ENCODE measurements at regions not wholly inside any gene's neighbourhood (a gene's known extent, or its start where the extent isn't known, plus 50 kb on each side); places are given as distances from the start of the nearest gene placed in this dataset.
"Not testable (repeated sequence)": the region's sequence is repeated elsewhere in the genome, so short reads cannot be mapped to it uniquely, and the experiment has no call there.

DNA sequence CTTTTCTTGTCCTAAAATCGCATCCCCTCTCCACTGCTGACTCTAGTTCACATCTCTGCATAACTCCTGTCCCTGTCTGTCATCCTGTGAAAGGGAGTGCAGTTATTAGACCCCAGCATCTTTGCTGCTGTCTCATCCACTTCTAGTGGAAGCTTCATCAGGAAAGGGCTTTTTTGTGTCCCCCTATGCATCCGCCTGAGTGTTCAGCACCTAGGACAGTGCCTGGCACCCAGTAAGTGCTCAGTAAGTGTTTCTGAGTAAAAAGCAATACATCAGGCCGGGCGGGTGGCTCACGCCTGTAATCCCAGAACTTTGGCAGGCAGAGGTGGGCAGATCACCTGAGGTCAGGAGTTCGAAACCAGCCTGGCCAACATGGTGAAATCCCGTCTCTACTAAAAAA lies 211.8 kb upstream of the FOXK1 start:
- DNase-seq = no peak
- no peaks in the 10 kb centered on the region for H3K36me3 ChIP-seq
- H3K27me3 ChIP-seq (ENCODE audit: low read depth) = no peaks in the 10 kb centered on the region
- H3K9me3 ChIP-seq = no peaks in the 10 kb centered on the region
- TF ChIP-seq, protein P1, sequence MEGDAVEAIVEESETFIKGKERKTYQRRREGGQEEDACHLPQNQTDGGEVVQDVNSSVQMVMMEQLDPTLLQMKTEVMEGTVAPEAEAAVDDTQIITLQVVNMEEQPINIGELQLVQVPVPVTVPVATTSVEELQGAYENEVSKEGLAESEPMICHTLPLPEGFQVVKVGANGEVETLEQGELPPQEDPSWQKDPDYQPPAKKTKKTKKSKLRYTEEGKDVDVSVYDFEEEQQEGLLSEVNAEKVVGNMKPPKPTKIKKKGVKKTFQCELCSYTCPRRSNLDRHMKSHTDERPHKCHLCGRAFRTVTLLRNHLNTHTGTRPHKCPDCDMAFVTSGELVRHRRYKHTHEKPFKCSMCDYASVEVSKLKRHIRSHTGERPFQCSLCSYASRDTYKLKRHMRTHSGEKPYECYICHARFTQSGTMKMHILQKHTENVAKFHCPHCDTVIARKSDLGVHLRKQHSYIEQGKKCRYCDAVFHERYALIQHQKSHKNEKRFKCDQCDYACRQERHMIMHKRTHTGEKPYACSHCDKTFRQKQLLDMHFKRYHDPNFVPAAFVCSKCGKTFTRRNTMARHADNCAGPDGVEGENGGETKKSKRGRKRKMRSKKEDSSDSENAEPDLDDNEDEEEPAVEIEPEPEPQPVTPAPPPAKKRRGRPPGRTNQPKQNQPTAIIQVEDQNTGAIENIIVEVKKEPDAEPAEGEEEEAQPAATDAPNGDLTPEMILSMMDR (IDR thresholded peaks at IDR 0.05) = no peak
- H3K4me1 ChIP-seq = no peaks in the 10 kb centered on the region
- intact Hi-C loops (cut with DNase I) = no loop called here
- ATAC-seq = no peak
- H3K4me3 ChIP-seq = no peak overlapping the region
- no peak overlapping the region for H3K27ac ChIP-seq

DNA sequence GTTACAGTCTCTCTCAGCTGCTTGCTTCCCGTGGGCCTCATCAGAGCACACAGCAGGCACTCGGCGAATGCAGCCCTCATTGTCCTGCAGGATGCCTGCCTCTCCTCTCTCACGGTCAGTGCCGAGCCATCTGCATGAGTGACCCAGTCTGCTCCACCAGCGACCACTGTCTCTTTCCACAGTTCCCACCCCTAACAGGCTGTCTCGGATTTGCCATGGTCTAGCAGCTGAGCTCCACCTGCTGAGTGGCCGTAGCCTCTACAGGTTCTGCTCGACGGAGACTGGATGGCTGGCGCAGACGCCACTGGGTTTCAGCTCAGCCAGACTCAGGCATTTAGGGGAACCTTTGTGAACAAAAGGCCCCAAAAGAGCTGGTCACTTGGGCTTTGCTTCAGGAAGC lies 209.4 kb upstream of the FOXK1 start:
- Histone ChIP-seq H3K36me3 (no peaks in the 10 kb centered on the region), H3K27ac (no peak overlapping the region), H3K4me3 (no peak overlapping the region), H3K4me1 (no peaks in the 10 kb centered on the region), H3K9me3 (no peaks in the 10 kb centered on the region), H3K27me3 (ENCODE audit: low read depth) (no peaks in the 10 kb centered on the region)
- TF ChIP-seq, protein P1 (IDR thresholded peaks at IDR 0.05) = no peak
- intact Hi-C loops (cut with DNase I) = no loop called here
- DNase-seq (no peak), ATAC-seq (no peak)

DNA sequence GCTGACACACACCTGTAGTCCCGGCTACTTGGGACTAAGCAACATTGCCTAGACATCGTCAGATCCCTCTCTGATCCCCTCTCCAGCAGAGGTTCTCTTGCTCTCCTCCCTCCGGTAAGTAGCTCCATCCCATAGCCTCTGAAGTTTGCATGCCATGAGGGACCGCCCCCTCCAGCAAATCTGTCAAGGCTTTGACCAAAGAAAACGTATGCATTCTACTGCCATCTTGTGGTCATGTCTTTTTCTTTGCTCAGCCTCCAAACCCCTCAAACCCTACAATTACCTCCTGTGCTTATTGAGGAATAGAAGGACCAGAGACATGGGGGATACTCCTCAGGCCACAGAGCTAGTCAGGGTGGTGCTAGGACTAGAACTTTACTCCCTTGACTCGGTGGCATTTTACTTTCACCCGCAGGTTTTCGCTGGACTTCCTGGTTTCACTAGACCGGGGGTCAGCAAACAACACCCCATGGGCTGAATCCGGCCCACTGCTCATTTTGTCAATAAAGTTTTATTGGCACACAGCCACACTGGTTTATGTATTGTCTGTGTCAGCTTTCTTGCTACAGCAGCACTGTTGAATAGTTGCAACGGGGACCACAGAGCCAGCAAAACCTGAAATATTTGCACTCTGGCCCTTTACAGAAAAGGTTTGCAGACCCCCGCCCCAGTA lies 202.6 kb upstream of the FOXK1 start:
- DNase-seq = no peak
- TF ChIP-seq, protein P1 (IDR thresholded peaks at IDR 0.05) = peak; percentile 38
- intact Hi-C loops (cut with DNase I) = no loop called here

DNA sequence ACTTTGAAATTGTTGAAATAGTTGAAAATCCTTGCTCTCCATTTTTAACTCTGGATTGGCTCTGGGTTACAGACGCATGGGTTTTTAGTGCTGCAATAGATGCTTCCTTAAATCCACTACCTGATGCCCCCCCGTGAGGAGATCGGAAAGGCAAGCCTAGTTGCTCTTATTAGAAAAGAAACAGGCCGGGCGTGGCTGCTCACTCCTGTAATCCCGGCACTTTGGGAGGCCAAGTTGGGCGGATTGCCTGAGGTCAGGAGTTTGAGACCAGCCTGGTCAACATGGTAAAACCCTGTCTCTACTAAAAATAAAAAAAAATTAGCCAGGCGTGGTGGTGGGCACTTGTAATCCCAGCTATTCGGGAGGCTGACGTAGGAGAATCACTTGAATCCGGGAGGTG lies 202.0 kb upstream of the FOXK1 start:
- H3K36me3 ChIP-seq; H3K27me3 ChIP-seq (ENCODE audit: low read depth); intact Hi-C loops (cut with DNase I); ATAC-seq; H3K4me3 ChIP-seq; H3K9me3 ChIP-seq; DNase-seq; H3K27ac ChIP-seq; H3K4me1 ChIP-seq: not testable (repeated sequence)

More for the DNA sequence above, 202.6 kb upstream of the FOXK1 start:
- Histone ChIP-seq H3K36me3 (no peaks in the 10 kb centered on the region), H3K9me3 (peaks cover 7% of the 10 kb centered on the region), H3K4me1 (no peaks in the 10 kb centered on the region), H3K27ac (no peak overlapping the region), H3K4me3 (no peak overlapping the region), H3K27me3 (ENCODE audit: low read depth) (no peaks in the 10 kb centered on the region)
- ATAC-seq = peak; percentile 21 to 48

DNA sequence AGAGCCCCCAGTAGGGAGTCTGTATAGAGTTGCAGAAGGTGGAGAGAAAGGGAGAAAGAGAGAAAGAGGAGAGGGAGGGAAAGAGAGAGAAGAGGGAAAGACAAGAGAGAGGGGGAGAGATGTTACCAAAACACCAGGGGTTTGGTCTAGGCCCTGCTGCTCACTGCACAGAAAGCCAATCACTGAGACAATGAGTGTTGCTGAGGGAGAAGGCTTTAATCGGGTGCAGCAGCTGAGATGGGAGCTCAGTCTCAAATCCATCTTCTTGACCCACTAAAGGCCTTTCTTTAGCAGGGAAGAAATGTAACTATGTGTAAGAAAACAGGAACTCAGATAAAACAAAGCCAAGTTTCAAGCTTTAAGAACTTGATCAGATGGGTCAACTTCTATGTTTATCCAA lies 198.2 kb upstream of the FOXK1 start:
- TF ChIP-seq, protein P1 (IDR thresholded peaks at IDR 0.05) = no peak
- no peak for DNase-seq
- Histone ChIP-seq H3K27ac (no peak overlapping the region), H3K27me3 (ENCODE audit: low read depth) (no peaks in the 10 kb centered on the region), H3K9me3 (peaks cover 7% of the 10 kb centered on the region), H3K4me1 (no peaks in the 10 kb centered on the region), H3K4me3 (no peak overlapping the region), H3K36me3 (no peaks in the 10 kb centered on the region)
- ATAC-seq = no peak
- intact Hi-C loops (cut with DNase I) = no loop called here

DNA sequence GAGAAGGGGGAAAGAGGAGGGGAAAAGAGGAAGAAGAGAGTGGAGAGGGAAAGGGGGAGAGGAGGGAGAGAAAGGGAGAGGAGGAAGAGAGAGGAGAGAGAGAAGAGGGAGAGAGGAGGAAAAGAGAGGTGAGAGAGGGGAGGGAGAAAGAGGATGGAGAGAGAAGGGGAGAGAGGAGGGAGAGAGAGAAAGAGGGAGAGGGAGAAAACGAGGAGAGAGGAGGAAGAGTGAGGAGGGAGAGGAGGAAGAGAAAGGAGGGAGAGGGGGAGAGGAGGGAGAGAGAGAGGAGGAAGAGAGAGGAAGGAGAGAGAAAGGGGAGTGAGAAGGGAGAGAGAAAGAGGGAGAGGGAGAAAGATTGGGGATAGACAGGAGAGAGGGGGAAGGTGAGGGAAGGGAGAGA lies 197.6 kb upstream of the FOXK1 start:
- no peaks in the 10 kb centered on the region for H3K4me1 ChIP-seq
- no peak overlapping the region for H3K27ac ChIP-seq
- H3K9me3 ChIP-seq = peaks cover 7% of the 10 kb centered on the region
- ATAC-seq (no peak), DNase-seq (no peak)
- no peak overlapping the region for H3K4me3 ChIP-seq
- no peaks in the 10 kb centered on the region for H3K36me3 ChIP-seq
- intact Hi-C loops (cut with DNase I) = no loop called here
- TF ChIP-seq, protein P1 (IDR thresholded peaks at IDR 0.05) = no peak
- no peaks in the 10 kb centered on the region for H3K27me3 ChIP-seq (ENCODE audit: low read depth)
